BLaER1 treated with 17β-estradiol and CSF1 and Interleukin-3, amounts not matched to agents 10 nM and 100 nM (cell line): ENCODE measurements at regions not wholly inside any gene's neighbourhood (a gene's known extent, or its start where the extent isn't known, plus 50 kb on each side); places are given as distances from the start of the nearest gene placed in this dataset.
"Not testable (repeated sequence)": the region's sequence is repeated elsewhere in the genome, so short reads cannot be mapped to it uniquely, and the experiment has no call there.

ENCODE experiments used
- H3K27ac ChIP-seq, 11 experiments: shearing (Covaris generic); formaldehyde crosslinking; 2 replicates each; pipeline ENCODE4 v1.8.1; 2022
- H3K27me3 ChIP-seq, 11 experiments: shearing (Covaris generic); formaldehyde crosslinking; 2 replicates each; pipeline ENCODE4 v1.8.1; 2022
- H3K36me3 ChIP-seq, 11 experiments: shearing (Covaris generic); formaldehyde crosslinking; 2 replicates each; pipeline ENCODE4 v1.8.1; 2022
- H3K4me1 ChIP-seq, 10 experiments: shearing (Covaris generic); formaldehyde crosslinking; 2 replicates each; pipeline ENCODE4 v1.8.1; 2022
- H3K4me2 ChIP-seq, 11 experiments: shearing (Covaris generic); formaldehyde crosslinking; 2 replicates each; pipeline ENCODE4 v1.8.1; 2022
- H3K4me3 ChIP-seq, 10 experiments: shearing (Covaris generic); formaldehyde crosslinking; 2 replicates each; pipeline ENCODE4 v1.8.1; 2022
- H3K9ac ChIP-seq, 11 experiments: shearing (Covaris generic); formaldehyde crosslinking; 2 replicates each; pipeline ENCODE4 v1.8.1; 2022
- H3K9me3 ChIP-seq, 11 experiments: shearing (Covaris generic); formaldehyde crosslinking; replicated peaks in 1 of 11; 2 replicates each; pipeline ENCODE4 v1.8.1; 2022
- H4K20me1 ChIP-seq, 11 experiments: shearing (Covaris generic); formaldehyde crosslinking; 2 replicates each; pipeline ENCODE4 v1.8.1; 2022
- Cebpa-rat ChIP-seq, 11 experiments: shearing (Covaris generic); IDR thresholded peaks; 2 replicates each; pipeline ENCODE4 v1.8.1; 2022

DNA sequence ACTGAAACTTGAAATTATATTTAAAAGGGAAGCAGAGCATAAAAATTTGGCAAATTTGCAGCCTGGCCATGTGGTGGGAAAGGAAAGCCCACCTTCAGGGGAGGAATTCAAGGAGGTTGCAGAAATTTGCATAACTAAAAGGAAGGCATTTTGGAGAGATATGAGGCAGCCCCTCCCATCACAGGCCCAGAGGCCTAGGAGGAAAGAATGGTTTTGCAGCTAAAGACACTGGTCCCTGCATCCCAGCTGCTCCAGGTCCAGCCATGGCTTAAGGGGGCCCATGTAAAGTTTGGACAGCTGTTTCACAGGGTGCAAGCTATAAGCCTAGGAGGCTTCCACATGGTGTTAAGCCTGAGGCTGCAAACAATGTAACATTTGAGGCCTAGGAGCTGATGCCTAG is 212.5 kb downstream of the NNT start:
- peak overlapping the region in 1 of 10 experiments; percentile 9; a peak in 1 of 20 replicates for H3K4me3 ChIP-seq

DNA sequence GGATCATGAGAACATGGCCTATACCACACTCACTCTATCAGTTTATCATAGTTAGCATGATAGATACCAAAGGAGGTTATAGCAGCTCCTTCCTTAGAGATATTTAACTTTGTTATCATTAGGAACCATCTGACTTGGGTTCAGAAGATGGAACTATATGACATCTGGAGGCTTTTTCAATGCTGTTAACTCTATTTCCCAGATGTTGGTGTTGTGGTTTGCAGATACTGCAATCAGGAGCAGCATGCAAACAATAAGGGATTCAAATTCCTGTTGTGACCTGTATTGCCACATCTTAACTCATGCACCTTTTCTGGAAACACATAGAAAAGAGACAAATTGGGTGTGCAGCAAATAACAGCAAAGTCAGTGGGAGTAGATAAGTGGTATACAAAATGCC is 201.7 kb downstream of the NNT start:
- H3K4me1 ChIP-seq, result peaks cover 0 to 5% (median 0%) of the 10 kb centered on the region in 10 experiments; a peak in 2 of 20 replicates
- H3K27ac ChIP-seq, result no peak overlapping the region
- no peaks in the 10 kb centered on the region for H3K27me3 ChIP-seq
- 0 out of 22 replicates have a peak, but pooled peaks cover 0 to 5% (median 0%) of the 10 kb centered on the region in 11 experiments for H3K9me3 ChIP-seq
- no peak for TF ChIP-seq Cebpa-rat (IDR thresholded peaks at IDR 0.05)
- H4K20me1 ChIP-seq, result no peaks in the 10 kb centered on the region
- no peak overlapping the region for H3K4me3 ChIP-seq
- no peak overlapping the region for H3K4me2 ChIP-seq
- H3K36me3 ChIP-seq, result no peaks in the 10 kb centered on the region
- no peak overlapping the region for H3K9ac ChIP-seq

More for the DNA sequence above, 212.5 kb downstream of the NNT start:
- Histone ChIP-seq H3K4me1 (no peaks in the 10 kb centered on the region), H4K20me1 (no peaks in the 10 kb centered on the region), H3K36me3 (no peaks in the 10 kb centered on the region), H3K27ac (no peak overlapping the region), H3K9me3 (peaks cover 36 to 90% (median 45%) of the 10 kb centered on the region in 11 experiments), H3K9ac (no peak overlapping the region), H3K27me3 (peaks cover 0 to 9% (median 0%) of the 10 kb centered on the region in 11 experiments; a peak in 2 of 22 replicates), H3K4me2 (no peak overlapping the region)
- TF ChIP-seq Cebpa-rat (IDR thresholded peaks at IDR 0.05), result no peak

DNA sequence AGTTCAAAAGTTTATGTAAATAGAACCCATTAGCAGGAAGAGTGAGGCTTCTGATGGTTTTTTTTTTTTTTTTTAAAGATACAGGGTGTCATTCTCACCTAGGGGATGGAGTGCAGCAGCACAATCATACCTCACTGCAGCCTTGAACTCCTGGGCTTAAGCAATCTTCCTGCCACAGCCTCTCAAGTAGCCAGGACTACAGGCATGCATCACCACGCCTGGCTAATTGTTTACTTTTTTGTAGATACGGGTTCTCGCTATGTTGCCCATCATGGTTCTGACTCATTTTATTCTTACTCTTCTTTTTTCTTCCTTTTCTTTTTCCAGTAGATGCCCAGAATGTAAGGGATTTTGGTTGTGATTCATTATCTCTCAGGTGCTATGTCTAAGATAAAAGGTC is 201.1 kb downstream of the NNT start:
- Histone ChIP-seq H3K4me1 (peaks cover 0 to 5% (median 0%) of the 10 kb centered on the region in 10 experiments; a peak in 2 of 20 replicates), H3K36me3 (no peaks in the 10 kb centered on the region), H3K27me3 (no peaks in the 10 kb centered on the region), H4K20me1 (no peaks in the 10 kb centered on the region), H3K9me3 (0 out of 22 replicates have a peak, but pooled peaks cover 0 to 3% (median 0%) of the 10 kb centered on the region in 11 experiments), H3K9ac (no peak overlapping the region), H3K4me2 (no peak overlapping the region), H3K27ac (no peak overlapping the region), H3K4me3 (no peak overlapping the region)
- no peak for TF ChIP-seq Cebpa-rat (IDR thresholded peaks at IDR 0.05)

- Histone ChIP-seq H3K4me1 (peaks cover 0 to 5% (median 0%) of the 10 kb centered on the region in 10 experiments; a peak in 2 of 20 replicates), H3K4me2 (no peak overlapping the region), H4K20me1 (no peaks in the 10 kb centered on the region), H3K36me3 (no peaks in the 10 kb centered on the region), H3K9me3 (no peaks in the 10 kb centered on the region), H3K27me3 (no peaks in the 10 kb centered on the region), H3K9ac (no peak overlapping the region), H3K27ac (no peak overlapping the region), H3K4me3 (no peak overlapping the region)
- TF ChIP-seq Cebpa-rat (IDR thresholded peaks at IDR 0.05), result no peak
Observed at GRCh38 chr5:43802651-43803050, 199.7 kb downstream of the NNT start.

- no peak overlapping the region for H3K4me3 ChIP-seq
- H3K27me3 ChIP-seq, result no peaks in the 10 kb centered on the region
- no peak overlapping the region for H3K9ac ChIP-seq
- peaks cover 0 to 5% (median 0%) of the 10 kb centered on the region in 10 experiments; a peak in 2 of 20 replicates for H3K4me1 ChIP-seq
- no peak overlapping the region for H3K27ac ChIP-seq
- H3K9me3 ChIP-seq, result no peaks in the 10 kb centered on the region
- H3K4me2 ChIP-seq, result peak overlapping the region in 1 of 11 experiments; percentile 6; a peak in 1 of 22 replicates
- TF ChIP-seq Cebpa-rat (IDR thresholded peaks at IDR 0.05), result no peak
- no peaks in the 10 kb centered on the region for H4K20me1 ChIP-seq
- no peaks in the 10 kb centered on the region for H3K36me3 ChIP-seq
Observed at GRCh38 chr5:43802119-43802518, 199.1 kb downstream of the NNT start.

DNA sequence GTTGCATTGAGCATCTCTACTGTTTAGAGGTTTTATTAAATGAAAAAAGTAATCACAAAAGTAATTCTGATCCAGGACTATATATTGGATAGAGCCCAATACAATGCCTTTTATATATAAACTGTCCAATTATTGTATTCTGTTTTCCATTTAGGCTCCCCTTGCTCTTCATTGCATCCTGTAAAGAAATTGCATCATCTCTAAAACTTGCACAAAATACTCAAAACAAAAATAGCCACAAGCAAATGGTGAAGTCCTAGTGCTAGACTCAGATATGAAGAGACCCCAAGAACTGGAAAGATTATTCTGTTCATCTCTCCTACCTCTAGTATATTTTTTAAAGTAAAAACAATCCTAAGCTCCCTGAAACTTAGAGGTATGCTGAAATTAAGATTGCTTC is 195.8 kb downstream of the NNT start:
- H3K4me1 ChIP-seq, result peaks cover 0 to 5% (median 0%) of the 10 kb centered on the region in 10 experiments; a peak in 2 of 20 replicates
- no peak overlapping the region for H3K4me2 ChIP-seq
- H3K27me3 ChIP-seq, result no peaks in the 10 kb centered on the region
- TF ChIP-seq Cebpa-rat (IDR thresholded peaks at IDR 0.05), result no peak
- no peaks in the 10 kb centered on the region for H3K9me3 ChIP-seq
- H3K27ac ChIP-seq, result no peak overlapping the region
- no peak overlapping the region for H3K4me3 ChIP-seq
- no peaks in the 10 kb centered on the region for H4K20me1 ChIP-seq
- no peaks in the 10 kb centered on the region for H3K36me3 ChIP-seq
- no peak overlapping the region for H3K9ac ChIP-seq

GRCh38 chr5:43791880-43792279 is 188.9 kb downstream of the NNT start:
- H3K9ac ChIP-seq, H4K20me1 ChIP-seq, H3K27ac ChIP-seq, H3K4me3 ChIP-seq, H3K4me2 ChIP-seq, H3K36me3 ChIP-seq, H3K27me3 ChIP-seq, H3K4me1 ChIP-seq: not testable (repeated sequence)
- peaks cover 6 to 25% (median 13%) of the 10 kb centered on the region in 11 experiments; a peak in 18 of 22 replicates for H3K9me3 ChIP-seq

GRCh38 chr5:43785198-43785597 is 182.2 kb downstream of the NNT start:
- Histone ChIP-seq H3K9me3 (peaks cover 0 to 7% (median 0%) of the 10 kb centered on the region in 11 experiments; a peak in 3 of 22 replicates), H3K4me3 (no peak overlapping the region), H4K20me1 (no peaks in the 10 kb centered on the region), H3K27ac (no peak overlapping the region), H3K36me3 (no peaks in the 10 kb centered on the region), H3K9ac (no peak overlapping the region), H3K4me2 (no peak overlapping the region), H3K27me3 (no peaks in the 10 kb centered on the region), H3K4me1 (no peaks in the 10 kb centered on the region)
- no peak for TF ChIP-seq Cebpa-rat (IDR thresholded peaks at IDR 0.05)

DNA sequence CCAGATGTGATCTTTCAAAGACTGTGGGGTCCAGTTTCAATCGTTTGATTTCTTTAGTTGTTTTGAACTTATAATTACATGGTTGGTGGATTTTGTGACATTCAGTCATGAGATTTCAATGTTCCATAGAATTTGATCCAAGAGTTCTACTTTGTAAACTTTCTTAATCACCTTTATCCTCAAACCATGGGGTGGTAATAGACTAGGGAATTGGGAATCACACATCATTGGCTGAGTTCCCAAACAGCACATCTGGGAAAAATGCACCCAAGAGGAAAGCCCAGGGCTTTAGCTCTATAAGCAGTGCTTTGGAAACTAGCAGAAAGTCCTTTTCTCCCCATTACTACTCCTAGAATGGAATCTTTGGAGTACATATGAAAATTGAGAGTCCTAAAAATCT is 177.6 kb downstream of the NNT start:
- H4K20me1 ChIP-seq, result no peaks in the 10 kb centered on the region
- H3K9ac ChIP-seq, result no peak overlapping the region
- H3K36me3 ChIP-seq, result no peaks in the 10 kb centered on the region
- H3K4me2 ChIP-seq, result no peak overlapping the region
- no peak overlapping the region for H3K4me3 ChIP-seq
- no peaks in the 10 kb centered on the region for H3K9me3 ChIP-seq
- no peaks in the 10 kb centered on the region for H3K4me1 ChIP-seq
- no peaks in the 10 kb centered on the region for H3K27me3 ChIP-seq
- no peak for TF ChIP-seq Cebpa-rat (IDR thresholded peaks at IDR 0.05)
- no peak overlapping the region for H3K27ac ChIP-seq

DNA sequence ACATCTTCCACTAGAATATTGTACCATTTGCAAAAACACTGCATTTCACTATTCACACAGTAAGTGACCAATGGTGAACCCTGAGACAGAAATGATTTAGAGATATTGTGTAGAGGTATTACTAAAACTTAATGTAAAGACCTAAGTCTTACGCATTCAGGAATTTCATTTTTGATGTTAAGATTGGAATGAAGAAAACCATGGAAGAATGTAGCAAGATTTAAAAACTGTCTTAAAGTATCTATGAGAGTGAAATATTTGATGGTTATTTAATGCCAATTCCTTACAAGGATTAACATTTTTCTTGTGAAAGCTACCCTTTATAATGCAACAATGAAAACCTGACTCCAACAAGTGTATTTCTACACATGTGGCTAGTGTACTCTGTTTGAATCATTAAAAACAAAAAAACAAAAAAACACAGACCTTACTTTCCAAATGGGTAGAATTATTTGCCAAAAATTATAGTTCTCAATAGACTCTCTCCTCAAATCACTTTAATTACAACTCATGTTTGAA is 172.0 kb downstream of the NNT start:
- no peaks in the 10 kb centered on the region for H3K9me3 ChIP-seq
- no peak overlapping the region for H3K4me3 ChIP-seq
- no peak for TF ChIP-seq Cebpa-rat (IDR thresholded peaks at IDR 0.05)
- H4K20me1 ChIP-seq, result no peaks in the 10 kb centered on the region
- H3K9ac ChIP-seq, result no peak overlapping the region
- no peaks in the 10 kb centered on the region for H3K27me3 ChIP-seq
- no peaks in the 10 kb centered on the region for H3K36me3 ChIP-seq
- H3K4me1 ChIP-seq, result peaks cover 6 to 35% (median 12%) of the 10 kb centered on the region in 10 experiments; a peak in 16 of 20 replicates
- H3K27ac ChIP-seq, result no peak overlapping the region
- H3K4me2 ChIP-seq, result no peak overlapping the region
